Liver (tissue), 3 donors: ENCODE measurements at regions not wholly inside any gene's neighbourhood (a gene's known extent, or its start where the extent isn't known, plus 50 kb on each side); places are given as distances from the start of the nearest gene placed in this dataset.

ENCODE experiments used
- TF ChIP-seq, protein P1 (sequence below): IDR thresholded peaks from 2 replicates; pipeline ENCODE4 v1.6.1; 2016; ENCODE audit warnings: antibody characterized with exemption
- TF ChIP-seq, protein P2 (sequence below): fragments of 150-350 bp; IDR thresholded peaks from 2 replicates; pipeline ENCODE4 v1.5.1; 2017; ENCODE audit warnings: improper control_type of control experiment, low read depth, low read length; ENCODE audit not compliant: missing input control
- donor health status: healthy.
- donor health status: healthy.

DNA sequence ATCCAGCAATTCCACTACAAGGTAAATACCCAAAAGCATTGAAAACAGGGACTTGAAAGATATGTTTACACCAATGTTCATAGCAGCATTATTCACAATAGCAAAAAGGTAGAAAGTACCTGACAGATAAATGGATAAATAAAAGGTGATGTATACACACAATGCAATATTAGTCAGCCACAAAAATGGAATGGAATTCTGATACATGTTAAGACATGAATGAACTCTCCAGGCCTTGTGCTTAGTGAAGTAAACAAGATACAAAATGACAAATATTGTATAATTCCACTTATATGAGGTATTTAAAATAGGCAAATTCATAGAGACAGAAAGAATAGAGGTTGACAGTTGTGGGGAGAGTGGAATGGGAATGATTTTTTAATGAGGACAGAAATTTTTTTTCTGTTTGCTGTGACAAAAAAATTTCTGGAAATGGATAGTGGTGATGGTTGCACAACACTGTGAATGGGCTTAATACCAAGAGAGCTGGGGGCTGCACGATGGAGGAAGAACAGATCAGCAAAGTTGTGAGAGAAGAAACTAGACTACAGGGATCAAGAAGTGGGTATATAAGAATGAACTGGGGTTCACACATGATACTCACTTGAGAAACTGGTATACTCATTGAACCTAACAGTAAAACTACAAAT, 137.2 kb downstream of the MZT1 start:
- TF ChIP-seq, protein P1, sequence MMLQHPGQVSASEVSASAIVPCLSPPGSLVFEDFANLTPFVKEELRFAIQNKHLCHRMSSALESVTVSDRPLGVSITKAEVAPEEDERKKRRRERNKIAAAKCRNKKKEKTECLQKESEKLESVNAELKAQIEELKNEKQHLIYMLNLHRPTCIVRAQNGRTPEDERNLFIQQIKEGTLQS = no peak
- TF ChIP-seq, protein P2, sequence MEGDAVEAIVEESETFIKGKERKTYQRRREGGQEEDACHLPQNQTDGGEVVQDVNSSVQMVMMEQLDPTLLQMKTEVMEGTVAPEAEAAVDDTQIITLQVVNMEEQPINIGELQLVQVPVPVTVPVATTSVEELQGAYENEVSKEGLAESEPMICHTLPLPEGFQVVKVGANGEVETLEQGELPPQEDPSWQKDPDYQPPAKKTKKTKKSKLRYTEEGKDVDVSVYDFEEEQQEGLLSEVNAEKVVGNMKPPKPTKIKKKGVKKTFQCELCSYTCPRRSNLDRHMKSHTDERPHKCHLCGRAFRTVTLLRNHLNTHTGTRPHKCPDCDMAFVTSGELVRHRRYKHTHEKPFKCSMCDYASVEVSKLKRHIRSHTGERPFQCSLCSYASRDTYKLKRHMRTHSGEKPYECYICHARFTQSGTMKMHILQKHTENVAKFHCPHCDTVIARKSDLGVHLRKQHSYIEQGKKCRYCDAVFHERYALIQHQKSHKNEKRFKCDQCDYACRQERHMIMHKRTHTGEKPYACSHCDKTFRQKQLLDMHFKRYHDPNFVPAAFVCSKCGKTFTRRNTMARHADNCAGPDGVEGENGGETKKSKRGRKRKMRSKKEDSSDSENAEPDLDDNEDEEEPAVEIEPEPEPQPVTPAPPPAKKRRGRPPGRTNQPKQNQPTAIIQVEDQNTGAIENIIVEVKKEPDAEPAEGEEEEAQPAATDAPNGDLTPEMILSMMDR = no peak
